GM18511 (cell line): ENCODE measurements at regions not wholly inside any gene's neighbourhood (a gene's known extent, or its start where the extent isn't known, plus 50 kb on each side); places are given as distances from the start of the nearest gene placed in this dataset.
A peak's percentile ranks its signal among the peaks of the same experiment; 100 is the strongest.

Experiments used
- ATAC-seq: cut with Tn5 transposase; IDR thresholded peaks from one replicate; pipeline ENCODE4 v1.9.1; 2021; ENCODE audit warnings: mild to moderate bottlenecking, moderate library complexity; ENCODE audit not compliant: unreplicated experiment

- peak; percentile 95 for ATAC-seq
Observed at GRCh38 chr1:4267381-4268261, 367.5 kb upstream of the C1orf174 start.

- ATAC-seq, result no peak
Observed at GRCh38 chr1:4268262-4268888, 368.3 kb upstream of the C1orf174 start.

- no peak for ATAC-seq
Observed at GRCh38 chr1:4268889-4269284, 368.8 kb upstream of the C1orf174 start.

DNA sequence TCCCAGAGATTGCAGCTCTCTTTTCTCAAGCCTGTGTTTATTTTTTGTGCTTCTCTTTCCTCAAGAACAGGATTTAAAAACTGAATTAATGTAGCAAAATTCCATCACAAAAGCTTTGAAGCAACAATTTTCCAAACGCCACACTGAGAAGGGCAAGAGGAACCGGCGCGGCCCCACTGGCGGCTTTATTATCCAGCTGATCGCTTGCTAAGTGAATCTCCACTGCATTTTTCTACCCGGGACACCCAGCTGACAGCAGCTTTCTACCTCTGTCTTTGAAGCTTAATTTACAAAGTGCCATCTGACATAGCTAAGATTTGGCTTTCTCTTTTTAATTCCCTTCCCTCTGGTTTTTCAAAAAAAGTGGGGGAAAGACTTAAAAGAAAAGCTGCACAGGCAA, 369.3 kb upstream of the C1orf174 start:
- no peak for ATAC-seq

GRCh38 chr1:4269952-4270570, 370.0 kb upstream of the C1orf174 start:
- ATAC-seq, result no peak

GRCh38 chr1:4270651-4271337, 370.7 kb upstream of the C1orf174 start:
- ATAC-seq, result no peak

GRCh38 chr1:4271338-4271998, 371.4 kb upstream of the C1orf174 start:
- no peak for ATAC-seq

- ATAC-seq, result no peak
Observed at GRCh38 chr1:4272568-4272967, 372.5 kb upstream of the C1orf174 start.

- ATAC-seq, result no peak
Observed at GRCh38 chr1:4273243-4273642, 373.2 kb upstream of the C1orf174 start.

DNA sequence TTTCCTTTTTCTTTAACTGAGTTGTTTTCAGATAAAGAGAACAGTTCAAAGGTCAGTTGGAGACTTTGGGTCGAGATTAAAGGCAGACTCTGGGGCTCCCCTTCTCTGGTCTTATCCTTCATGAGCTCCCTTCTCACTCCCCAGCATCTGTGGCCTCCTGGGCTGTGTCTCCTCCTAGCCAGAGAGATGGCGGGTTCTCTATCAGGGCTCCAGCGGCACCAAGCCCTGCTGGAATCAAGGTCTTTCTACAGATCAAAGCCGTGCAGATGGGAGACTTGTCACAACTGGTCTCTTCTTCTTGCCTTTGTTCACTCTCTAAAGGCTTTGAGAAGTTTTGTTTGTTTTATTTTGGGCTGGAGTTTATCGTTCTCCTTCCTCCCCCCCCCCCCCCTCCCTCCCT, 373.7 kb upstream of the C1orf174 start:
- ATAC-seq, result no peak

DNA sequence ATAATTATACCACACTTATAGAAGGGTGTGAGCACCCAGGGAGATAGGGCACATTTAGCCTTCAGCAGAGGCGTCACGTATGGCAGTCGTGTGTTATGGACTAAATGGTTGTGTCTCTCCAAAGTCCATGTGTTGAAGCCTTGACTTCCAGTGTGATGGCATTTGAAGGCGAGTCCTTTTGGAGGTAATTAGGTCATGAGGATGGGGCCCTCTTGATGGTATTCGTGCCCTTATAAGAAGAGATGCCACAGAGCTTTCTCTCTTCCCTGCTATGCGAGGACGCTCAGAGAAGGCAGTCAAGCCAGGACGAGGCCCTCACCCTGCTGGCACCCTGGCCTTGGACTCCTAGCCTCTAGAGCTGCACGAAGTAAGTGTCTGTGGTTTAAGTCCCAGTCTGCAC, 375.0 kb upstream of the C1orf174 start:
- ATAC-seq, result no peak

DNA sequence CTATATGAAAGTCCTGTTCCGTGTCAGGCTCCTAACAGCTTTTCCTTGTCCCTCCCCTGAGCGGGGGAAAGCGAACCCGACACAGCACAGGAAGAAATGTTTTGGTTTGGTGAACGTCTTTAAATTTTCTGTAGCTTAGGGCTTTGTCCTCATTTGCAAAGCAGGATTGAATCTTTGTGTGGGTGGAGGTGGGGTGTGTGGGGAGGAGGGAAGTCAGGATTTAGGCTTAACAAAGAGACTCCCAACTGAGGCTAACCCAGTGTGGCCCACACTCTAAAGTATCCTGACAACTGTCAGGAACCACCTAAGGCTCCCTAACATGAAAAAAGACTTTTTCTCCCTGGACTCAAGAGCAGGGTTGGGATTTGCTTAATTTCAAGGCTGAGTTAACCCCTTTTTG, 376.2 kb upstream of the C1orf174 start:
- ATAC-seq, result no peak

DNA sequence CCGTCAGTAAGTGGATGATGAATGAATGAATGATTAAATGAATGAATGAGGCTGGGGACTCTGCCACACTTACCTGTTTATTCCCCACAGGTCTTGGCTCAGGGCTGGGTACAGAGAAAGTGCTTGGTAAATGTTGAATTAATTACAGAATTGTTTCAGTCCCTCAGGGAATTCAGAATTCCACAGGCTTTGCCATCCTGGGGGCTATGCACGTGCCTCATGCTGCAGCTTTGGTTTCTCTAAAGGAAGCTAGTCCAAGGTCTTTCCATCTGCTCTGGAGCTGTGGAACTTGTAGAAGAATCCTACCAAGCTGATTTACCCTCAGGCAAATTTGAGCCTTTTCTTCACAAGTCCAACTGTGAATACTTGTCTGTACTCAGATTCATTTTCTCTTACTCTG, 376.8 kb upstream of the AJAP1 start:
- no peak for ATAC-seq

DNA sequence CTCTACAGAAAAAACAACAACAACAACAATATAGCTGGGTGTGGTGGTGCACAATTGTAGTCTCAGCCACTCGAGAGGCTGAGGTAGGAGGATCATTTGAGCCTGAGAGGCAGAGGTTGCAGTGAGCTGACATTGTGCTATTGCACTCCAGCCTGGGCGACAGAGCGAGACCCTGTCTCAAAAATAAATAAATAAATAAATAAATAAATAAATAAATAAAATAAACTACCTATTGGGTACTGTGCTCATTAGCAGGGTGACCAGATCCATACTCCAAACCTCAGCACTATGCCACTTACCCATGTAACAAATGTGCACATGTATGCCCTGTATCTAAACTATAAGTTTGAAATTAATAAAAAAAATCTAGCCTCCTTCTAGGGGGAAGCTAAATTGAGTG, 369.4 kb upstream of the AJAP1 start:
- no peak for ATAC-seq

GRCh38 chr1:4292861-4293260, 361.5 kb upstream of the AJAP1 start:
- no peak for ATAC-seq

DNA sequence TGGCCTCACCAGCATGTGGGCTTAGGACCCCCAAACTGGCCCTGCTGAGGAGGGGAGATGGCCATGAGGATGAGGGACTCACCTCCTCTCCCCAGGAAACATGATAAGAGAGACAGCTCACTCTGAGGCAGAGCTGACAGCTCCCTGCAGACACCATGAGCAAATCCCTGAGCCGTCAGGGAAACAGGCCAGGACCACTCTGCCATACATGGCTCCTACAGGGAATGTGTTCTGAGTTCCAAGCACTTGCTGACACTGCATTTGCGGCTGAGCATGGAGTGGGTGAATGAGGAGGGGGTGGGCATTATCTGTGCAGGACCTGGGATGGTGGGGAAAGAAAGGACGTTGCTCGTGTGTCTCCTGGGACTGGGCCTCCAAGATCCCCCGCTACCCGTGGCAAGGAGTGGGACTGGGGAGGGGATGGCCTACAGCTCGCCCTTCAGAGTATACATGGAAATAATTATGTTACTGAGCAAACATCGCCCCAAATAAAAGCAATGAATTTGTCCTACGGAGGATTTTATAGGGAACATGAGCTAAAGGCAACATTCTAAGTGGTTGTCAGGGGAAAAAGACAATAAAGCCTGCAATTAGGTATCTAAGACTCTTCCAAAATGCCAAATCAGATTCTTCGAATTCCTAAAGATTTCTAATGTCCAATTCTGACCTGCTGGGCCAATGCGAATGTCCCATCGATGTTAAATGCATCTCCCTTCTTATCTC, 355.9 kb upstream of the AJAP1 start:
- ATAC-seq, result no peak

DNA sequence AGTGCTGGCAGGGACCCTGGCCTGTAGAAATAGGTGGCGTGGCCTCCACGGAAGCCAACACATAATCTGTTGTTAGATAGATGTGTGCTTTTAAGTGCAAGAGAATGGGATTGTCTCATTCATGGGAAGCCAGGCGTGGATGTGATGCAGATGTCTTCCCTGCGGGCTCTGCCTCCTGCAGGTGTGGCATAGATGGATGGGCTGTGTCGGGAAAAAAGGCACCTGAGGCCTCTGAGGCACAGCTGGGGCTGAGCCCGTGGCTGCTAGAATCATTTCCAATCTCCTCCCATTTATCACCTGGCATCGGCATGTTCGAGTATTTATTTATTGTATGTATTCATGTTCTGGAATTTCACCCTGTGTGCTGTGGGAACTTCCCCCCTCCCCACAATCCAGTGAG, 353.4 kb upstream of the AJAP1 start:
- ATAC-seq, result no peak

DNA sequence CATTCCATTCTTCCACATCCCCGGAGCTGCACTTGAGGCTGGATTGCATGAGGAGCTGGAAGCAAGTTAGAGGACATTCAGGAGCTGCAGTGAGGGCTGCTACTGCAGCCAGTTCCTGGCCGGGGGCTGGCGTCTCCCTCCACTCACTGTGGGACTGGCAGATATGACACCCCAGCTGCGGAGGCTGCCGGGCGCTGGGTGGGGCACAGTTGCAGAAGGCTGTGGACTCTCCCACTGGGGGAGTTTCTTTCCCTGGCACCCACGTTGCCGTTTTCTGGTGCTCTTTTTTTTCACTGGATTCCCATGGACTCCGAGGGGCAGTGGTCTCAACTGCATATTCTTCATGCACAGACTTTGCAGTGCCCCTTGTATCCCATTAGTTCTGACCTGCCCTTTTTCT, 351.1 kb upstream of the AJAP1 start:
- ATAC-seq, result no peak

- no peak for ATAC-seq
Observed at GRCh38 chr1:4305526-4306301, 348.7 kb upstream of the AJAP1 start.
